Subcutaneous abdominal adipose tissue (tissue), 5 donors: ENCODE measurements at regions not wholly inside any gene's neighbourhood (a gene's known extent, or its start where the extent isn't known, plus 50 kb on each side); places are given as distances from the start of the nearest gene placed in this dataset.
"Not testable (repeated sequence)": the region's sequence is repeated elsewhere in the genome, so short reads cannot be mapped to it uniquely, and the experiment has no call there.

ENCODE experiments used
- H3K27ac ChIP-seq: one replicate; pipeline ENCODE4 v1.7.0; 2013; ENCODE audit warnings: low read depth, mild to moderate bottlenecking, inconsistent platforms, low read length, moderate library complexity
- H3K27me3 ChIP-seq, 5 donors: one replicate each; pipeline ENCODE4 v1.7.0; 2013; ENCODE audit warnings: low read length in 5 of 5, inconsistent platforms in 1 of 5; ENCODE audit not compliant: control insufficient read depth in 5 of 5, insufficient read depth in 4 of 5
- H3K36me3 ChIP-seq, 5 donors: one replicate each; pipeline ENCODE4 v1.7.0; 2013; ENCODE audit warnings: low read length in 5 of 5; ENCODE audit not compliant: control insufficient read depth in 5 of 5, insufficient read depth in 5 of 5
- H3K4me1 ChIP-seq, 5 donors: one replicate each; pipeline ENCODE4 v1.7.0; 2013; ENCODE audit warnings: low read length in 5 of 5, mild to moderate bottlenecking in 3 of 5, moderate library complexity in 1 of 5; ENCODE audit not compliant: control insufficient read depth in 5 of 5, insufficient read depth in 5 of 5
- H3K4me3 ChIP-seq, 5 donors: one replicate each; pipeline ENCODE4 v1.7.0; 2013; ENCODE audit warnings: low read length in 5 of 5, low read depth in 1 of 5
- H3K9ac ChIP-seq, 5 donors: one replicate each; pipeline ENCODE4 v1.7.0; 2013; ENCODE audit warnings: low read length in 5 of 5, mild to moderate bottlenecking in 4 of 5, moderate library complexity in 3 of 5
- H3K9me3 ChIP-seq, 5 donors: one replicate each; pipeline ENCODE4 v1.7.0; 2013; ENCODE audit warnings: low read length in 5 of 5; ENCODE audit not compliant: control insufficient read depth in 5 of 5
- donor health status: healthy.
- donor health status: healthy.
- donor health status: healthy.
- donor health status: healthy.
- donor health status: healthy.

GRCh38 chr16:75804368-75804767 is 78.1 kb upstream of the CPHXL start:
- Histone ChIP-seq H3K9ac (no peak overlapping the region), H3K4me3 (no peak overlapping the region), H3K9me3 (no peaks in the 10 kb centered on the region), H3K4me1 (no peaks in the 10 kb centered on the region), H3K27me3 (no peaks in the 10 kb centered on the region), H3K36me3 (no peaks in the 10 kb centered on the region), H3K27ac (no peak overlapping the region)

- Histone ChIP-seq H3K9me3 (no peaks in the 10 kb centered on the region), H3K9ac (no peak overlapping the region), H3K27me3 (no peaks in the 10 kb centered on the region), H3K36me3 (no peaks in the 10 kb centered on the region), H3K4me3 (no peak overlapping the region), H3K27ac (no peak overlapping the region), H3K4me1 (peaks cover 0 to 6% (median 0%) of the 10 kb centered on the region in 5 donors)
Measured at GRCh38 chr16:75805946-75806345, 79.7 kb upstream of the CPHXL start.

- no peaks in the 10 kb centered on the region for H3K27me3 ChIP-seq
- no peak overlapping the region for H3K4me3 ChIP-seq
- H3K9ac ChIP-seq = no peak overlapping the region
- no peaks in the 10 kb centered on the region for H3K36me3 ChIP-seq
- no peaks in the 10 kb centered on the region for H3K9me3 ChIP-seq
- peaks cover 0 to 6% (median 0%) of the 10 kb centered on the region in 5 donors for H3K4me1 ChIP-seq
- no peak overlapping the region for H3K27ac ChIP-seq
Measured at GRCh38 chr16:75806487-75806886, 80.2 kb upstream of the CPHXL start.

GRCh38 chr16:75810342-75810741 is 84.1 kb upstream of the CPHXL start:
- H3K27ac ChIP-seq = no peak overlapping the region
- no peaks in the 10 kb centered on the region for H3K36me3 ChIP-seq
- H3K27me3 ChIP-seq = no peaks in the 10 kb centered on the region
- peaks cover 0 to 6% (median 0%) of the 10 kb centered on the region in 5 donors for H3K4me1 ChIP-seq
- H3K9ac ChIP-seq = no peak overlapping the region
- no peak overlapping the region for H3K4me3 ChIP-seq
- H3K9me3 ChIP-seq = no peaks in the 10 kb centered on the region

- H3K27me3 ChIP-seq = no peaks in the 10 kb centered on the region
- H3K27ac ChIP-seq = no peak overlapping the region
- no peak overlapping the region for H3K4me3 ChIP-seq
- no peaks in the 10 kb centered on the region for H3K36me3 ChIP-seq
- H3K9ac ChIP-seq = no peak overlapping the region
- no peaks in the 10 kb centered on the region for H3K9me3 ChIP-seq
- H3K4me1 ChIP-seq = peaks cover 0 to 6% (median 0%) of the 10 kb centered on the region in 5 donors
Measured at GRCh38 chr16:75811020-75811634, 84.8 kb upstream of the CPHXL start.

- Histone ChIP-seq H3K27me3 (no peaks in the 10 kb centered on the region), H3K27ac (no peak overlapping the region), H3K9me3 (no peaks in the 10 kb centered on the region), H3K9ac (no peak overlapping the region), H3K36me3 (no peaks in the 10 kb centered on the region), H3K4me3 (no peak overlapping the region), H3K4me1 (no peaks in the 10 kb centered on the region)
Measured at GRCh38 chr16:75818491-75818890, 92.2 kb upstream of the CPHXL start.

- no peaks in the 10 kb centered on the region for H3K36me3 ChIP-seq
- no peaks in the 10 kb centered on the region for H3K9me3 ChIP-seq
- no peak overlapping the region for H3K4me3 ChIP-seq
- H3K9ac ChIP-seq = no peak overlapping the region
- no peaks in the 10 kb centered on the region for H3K27me3 ChIP-seq
- no peak overlapping the region for H3K27ac ChIP-seq
- H3K4me1 ChIP-seq = no peaks in the 10 kb centered on the region
Measured at GRCh38 chr16:75820672-75821071, 94.4 kb upstream of the CPHXL start.

GRCh38 chr16:75821117-75821516 is 94.8 kb upstream of the CPHXL start:
- no peaks in the 10 kb centered on the region for H3K36me3 ChIP-seq
- H3K4me3 ChIP-seq = no peak overlapping the region
- H3K27me3 ChIP-seq = no peaks in the 10 kb centered on the region

GRCh38 chr16:75825750-75826149 is 99.5 kb upstream of the CPHXL start:
- not testable (repeated sequence) for H3K4me1 ChIP-seq, H3K9me3 ChIP-seq, H3K4me3 ChIP-seq, H3K36me3 ChIP-seq, H3K9ac ChIP-seq, H3K27me3 ChIP-seq, H3K27ac ChIP-seq

More at GRCh38 chr16:75821117-75821516, 94.8 kb upstream of the CPHXL start:
- H3K4me1 ChIP-seq = no peaks in the 10 kb centered on the region
- H3K9me3 ChIP-seq = no peaks in the 10 kb centered on the region
- no peak overlapping the region for H3K27ac ChIP-seq
- H3K9ac ChIP-seq = no peak overlapping the region

GRCh38 chr16:75827372-75828038 is 101.2 kb upstream of the CPHXL start:
- not testable (repeated sequence) for H3K4me3 ChIP-seq, H3K4me1 ChIP-seq, H3K9ac ChIP-seq, H3K36me3 ChIP-seq, H3K27ac ChIP-seq, H3K27me3 ChIP-seq, H3K9me3 ChIP-seq
